Fibroblast of lung (primary cell): ENCODE measurements at regions not wholly inside any gene's neighbourhood (a gene's known extent, or its start where the extent isn't known, plus 50 kb on each side); places are given as distances from the start of the nearest gene placed in this dataset.

Experiments
- DNase-seq, 2 donors: peaks; one replicate each; pipeline versions ENCODE4 v3.0.0 to v3.0.0-alpha.2; 2010; ENCODE audit warnings: low read depth in 2 of 2
- H2AFZ ChIP-seq: 2 replicates; pipeline ENCODE4 v1.5.1; 2012; ENCODE audit warnings: low read length, control low read depth, inconsistent platforms
- H3K27ac ChIP-seq: 2 replicates; pipeline ENCODE4 v1.5.1; 2011; ENCODE audit warnings: low read length, control low read depth; ENCODE audit not compliant: insufficient read depth
- H3K27me3 ChIP-seq: 2 replicates; pipeline ENCODE4 v1.5.1; 2011; ENCODE audit warnings: mild to moderate bottlenecking, low read length; ENCODE audit not compliant: control insufficient read depth, insufficient read depth
- H3K36me3 ChIP-seq: 2 replicates; pipeline ENCODE4 v1.5.1; 2011; ENCODE audit warnings: low read length; ENCODE audit not compliant: control insufficient read depth, insufficient read depth
- H3K4me1 ChIP-seq: 2 replicates; pipeline ENCODE4 v1.5.1; 2011; ENCODE audit warnings: low read length; ENCODE audit not compliant: control insufficient read depth, insufficient read depth; ENCODE audit errors: extremely low read depth
- H3K4me2 ChIP-seq: 2 replicates; pipeline ENCODE4 v1.5.1; 2011; ENCODE audit warnings: low read length, control low read depth; ENCODE audit not compliant: insufficient read depth; ENCODE audit errors: extremely low read depth
- H3K4me3 ChIP-seq, 4 experiments: fragments of 200-600 bp in 1 of 4; sonication (generic) in 1 of 4; replicated peaks in 1 of 4; 2 replicates each; pipeline ENCODE4 v1.5.1; 2011 to 2016; ENCODE audit warnings: low read length in 4 of 4, low read depth in 3 of 4, mild to moderate bottlenecking in 3 of 4, control low read depth in 2 of 4, inconsistent platforms in 1 of 4, mixed read lengths in 1 of 4; ENCODE audit not compliant: insufficient read depth in 1 of 4; ENCODE audit errors: control extremely low read depth in 1 of 4
- H3K79me2 ChIP-seq: 2 replicates; pipeline ENCODE4 v1.5.1; 2012; ENCODE audit warnings: mild to moderate bottlenecking, low read length, inconsistent platforms; ENCODE audit not compliant: control insufficient read depth, insufficient read depth
- H3K9ac ChIP-seq: 2 replicates; pipeline ENCODE4 v1.5.1; 2011; ENCODE audit warnings: mild to moderate bottlenecking, low read length, control low read depth; ENCODE audit not compliant: insufficient read depth
- H3K9me3 ChIP-seq: 2 replicates; pipeline ENCODE4 v1.5.1; 2012; ENCODE audit warnings: low read depth, low read length; ENCODE audit not compliant: control insufficient read depth, insufficient read depth
- H4K20me1 ChIP-seq: 2 replicates; pipeline ENCODE4 v1.5.1; 2011; ENCODE audit warnings: low read length; ENCODE audit not compliant: control insufficient read depth, insufficient read depth; ENCODE audit errors: extremely low read depth
- EZH2 ChIP-seq: IDR thresholded peaks from 2 replicates; pipeline ENCODE4 v1.5.1; 2012; ENCODE audit warnings: low read length, control low read depth, mild to moderate bottlenecking; ENCODE audit errors: missing control alignments
- TF ChIP-seq, protein P1 (sequence below), 2 donors: IDR thresholded peaks in 1 of 2; conservative IDR thresholded peaks in 1 of 2; 1 replicate in 1 of 2; 2 replicates in 1 of 2; pipeline ENCODE4 v1.5.1; 2011 to 2012; ENCODE audit warnings: low read length in 2 of 2, control low read depth in 1 of 2, inconsistent platforms in 1 of 2, low read depth in 1 of 2, mild to moderate bottlenecking in 1 of 2

DNA sequence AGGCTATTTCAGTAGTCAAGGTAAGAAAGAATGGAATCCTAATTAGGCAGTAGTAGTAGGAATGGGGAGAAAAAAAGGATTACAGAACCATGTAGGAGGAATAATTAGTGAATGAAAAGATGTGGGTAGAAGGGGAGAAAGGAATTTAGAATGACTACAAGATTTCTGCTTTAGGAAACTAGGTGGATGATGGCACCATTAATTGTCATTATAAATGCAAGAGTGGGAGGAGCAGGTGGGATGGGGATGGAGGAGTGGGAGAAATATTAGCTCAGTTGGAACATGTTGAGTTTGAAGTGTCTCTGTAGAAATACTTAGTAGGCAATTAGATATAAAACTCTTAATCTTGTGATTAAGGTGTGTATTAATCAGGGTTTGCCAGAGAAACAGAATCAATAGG is 50.0 kb upstream of the C21orf91 start:
- H3K9ac ChIP-seq = no peak overlapping the region
- H3K4me2 ChIP-seq = no peak overlapping the region
- H3K4me1 ChIP-seq = no peaks in the 10 kb centered on the region
- no peaks in the 10 kb centered on the region for H3K36me3 ChIP-seq
- TF ChIP-seq, protein P1, sequence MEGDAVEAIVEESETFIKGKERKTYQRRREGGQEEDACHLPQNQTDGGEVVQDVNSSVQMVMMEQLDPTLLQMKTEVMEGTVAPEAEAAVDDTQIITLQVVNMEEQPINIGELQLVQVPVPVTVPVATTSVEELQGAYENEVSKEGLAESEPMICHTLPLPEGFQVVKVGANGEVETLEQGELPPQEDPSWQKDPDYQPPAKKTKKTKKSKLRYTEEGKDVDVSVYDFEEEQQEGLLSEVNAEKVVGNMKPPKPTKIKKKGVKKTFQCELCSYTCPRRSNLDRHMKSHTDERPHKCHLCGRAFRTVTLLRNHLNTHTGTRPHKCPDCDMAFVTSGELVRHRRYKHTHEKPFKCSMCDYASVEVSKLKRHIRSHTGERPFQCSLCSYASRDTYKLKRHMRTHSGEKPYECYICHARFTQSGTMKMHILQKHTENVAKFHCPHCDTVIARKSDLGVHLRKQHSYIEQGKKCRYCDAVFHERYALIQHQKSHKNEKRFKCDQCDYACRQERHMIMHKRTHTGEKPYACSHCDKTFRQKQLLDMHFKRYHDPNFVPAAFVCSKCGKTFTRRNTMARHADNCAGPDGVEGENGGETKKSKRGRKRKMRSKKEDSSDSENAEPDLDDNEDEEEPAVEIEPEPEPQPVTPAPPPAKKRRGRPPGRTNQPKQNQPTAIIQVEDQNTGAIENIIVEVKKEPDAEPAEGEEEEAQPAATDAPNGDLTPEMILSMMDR (conservative IDR thresholded peaks at IDR 0.05 in 1 of 2, IDR thresholded peaks at IDR 0.05 in 1 of 2; ENCODE audit: low read depth in 1 of 2, low read length in 2 of 2) = no peak
- TF ChIP-seq EZH2 = no peak
- DNase-seq = no peak
- no peak overlapping the region for H3K27ac ChIP-seq
- H4K20me1 ChIP-seq = no peaks in the 10 kb centered on the region
- H3K4me3 ChIP-seq = no peak overlapping the region
- no peak overlapping the region for H2AFZ ChIP-seq
- no peaks in the 10 kb centered on the region for H3K27me3 ChIP-seq
- H3K9me3 ChIP-seq = no peaks in the 10 kb centered on the region
- no peaks in the 10 kb centered on the region for H3K79me2 ChIP-seq
